COLO668 (cell line): ENCODE measurements at regions not wholly inside any gene's neighbourhood (a gene's known extent, or its start where the extent isn't known, plus 50 kb on each side); places are given as distances from the start of the nearest gene placed in this dataset.
"Not testable (repeated sequence)": the region's sequence is repeated elsewhere in the genome, so short reads cannot be mapped to it uniquely, and the experiment has no call there.

Experiments used
- DNase-seq: peaks from one replicate; lab custom pipeline; 2025; ENCODE audit not compliant: unreplicated experiment; lab: John Stamatoyannopoulos, UW

GRCh38 chr7:155377071-155377837, 79.6 kb downstream of the INSIG1 start:
- DNase-seq, result no peak

- DNase-seq, result peak; percentile 7
Measured at GRCh38 chr7:155377838-155378579, 79.9 kb upstream of the EN2 start.

- no peak for DNase-seq
Measured at GRCh38 chr7:155378580-155378934, 79.4 kb upstream of the EN2 start.

DNA sequence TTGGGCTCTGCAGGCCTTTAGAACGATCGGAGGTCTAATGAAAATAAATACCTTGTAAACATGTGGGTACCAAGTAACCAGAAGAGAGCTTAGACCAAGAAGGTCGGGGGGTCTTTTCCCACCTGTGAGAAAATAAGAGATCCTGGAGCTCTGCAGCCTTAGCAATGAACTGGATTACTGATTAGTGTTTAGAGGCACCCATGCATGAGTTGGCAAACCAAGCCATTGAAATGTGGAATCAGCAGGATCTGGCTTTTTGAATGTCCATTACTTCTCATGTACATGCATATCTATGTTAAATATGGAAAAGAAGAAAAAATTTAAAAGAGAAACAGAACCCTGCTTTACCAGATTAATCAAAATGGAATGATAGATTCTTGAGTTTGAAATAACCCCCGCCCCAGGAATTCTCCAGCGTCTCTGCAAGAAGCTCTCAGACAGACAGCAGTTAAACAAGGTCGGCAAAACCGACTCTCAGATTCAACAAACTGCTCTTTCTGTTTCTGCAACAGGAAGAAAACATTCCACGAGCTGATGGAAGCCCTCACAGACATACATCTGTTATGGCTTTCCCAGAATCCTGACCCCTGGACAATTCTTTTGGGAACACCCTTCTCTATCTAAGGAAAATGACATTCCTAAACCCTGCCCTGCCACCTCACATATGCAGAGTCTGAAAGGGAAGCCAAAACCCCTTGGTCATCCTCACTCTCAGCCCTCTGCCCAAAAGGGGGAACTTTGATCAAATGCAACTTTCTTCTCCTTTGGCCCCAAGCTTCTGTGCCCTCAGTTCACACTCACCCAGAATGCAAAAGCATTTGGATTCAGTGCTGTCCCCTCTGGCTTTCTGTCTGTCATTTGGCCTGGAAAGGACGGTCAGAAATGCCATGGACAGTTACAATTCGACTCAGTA, 78.7 kb upstream of the EN2 start:
- DNase-seq, result no peak

DNA sequence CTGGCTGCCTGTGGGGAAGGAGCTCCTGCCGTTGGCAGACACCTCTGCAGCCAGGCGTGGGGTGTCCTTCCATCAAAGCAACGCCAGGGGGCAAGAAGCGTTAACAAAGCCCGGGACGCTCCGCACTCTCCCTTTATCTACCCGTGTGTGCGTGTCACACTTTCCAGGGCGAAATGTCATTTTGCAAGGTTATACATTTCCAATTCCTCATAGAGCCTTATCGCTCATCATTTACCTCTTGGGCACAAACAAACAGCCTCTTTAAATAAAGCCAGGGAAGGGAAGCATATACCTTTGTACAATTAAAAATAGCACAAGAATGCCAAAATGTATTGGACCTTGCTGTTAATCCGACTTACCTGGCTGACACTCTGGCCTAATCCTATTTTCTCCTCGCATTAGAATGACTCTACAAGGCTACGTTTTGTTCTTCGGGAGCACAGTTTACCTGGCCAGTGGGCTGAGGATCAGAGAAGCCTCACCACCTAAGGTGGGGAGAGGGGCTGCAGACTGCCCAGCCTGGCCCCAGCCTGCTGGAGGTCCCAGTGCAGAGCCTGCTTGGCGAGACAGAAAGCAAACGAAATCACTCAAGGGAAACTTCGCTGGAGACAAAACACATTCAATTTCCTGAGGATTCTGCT, 77.6 kb upstream of the EN2 start:
- peak; percentile 62 for DNase-seq

- no peak for DNase-seq
Measured at GRCh38 chr7:155380976-155381851, 76.7 kb upstream of the EN2 start.

DNA sequence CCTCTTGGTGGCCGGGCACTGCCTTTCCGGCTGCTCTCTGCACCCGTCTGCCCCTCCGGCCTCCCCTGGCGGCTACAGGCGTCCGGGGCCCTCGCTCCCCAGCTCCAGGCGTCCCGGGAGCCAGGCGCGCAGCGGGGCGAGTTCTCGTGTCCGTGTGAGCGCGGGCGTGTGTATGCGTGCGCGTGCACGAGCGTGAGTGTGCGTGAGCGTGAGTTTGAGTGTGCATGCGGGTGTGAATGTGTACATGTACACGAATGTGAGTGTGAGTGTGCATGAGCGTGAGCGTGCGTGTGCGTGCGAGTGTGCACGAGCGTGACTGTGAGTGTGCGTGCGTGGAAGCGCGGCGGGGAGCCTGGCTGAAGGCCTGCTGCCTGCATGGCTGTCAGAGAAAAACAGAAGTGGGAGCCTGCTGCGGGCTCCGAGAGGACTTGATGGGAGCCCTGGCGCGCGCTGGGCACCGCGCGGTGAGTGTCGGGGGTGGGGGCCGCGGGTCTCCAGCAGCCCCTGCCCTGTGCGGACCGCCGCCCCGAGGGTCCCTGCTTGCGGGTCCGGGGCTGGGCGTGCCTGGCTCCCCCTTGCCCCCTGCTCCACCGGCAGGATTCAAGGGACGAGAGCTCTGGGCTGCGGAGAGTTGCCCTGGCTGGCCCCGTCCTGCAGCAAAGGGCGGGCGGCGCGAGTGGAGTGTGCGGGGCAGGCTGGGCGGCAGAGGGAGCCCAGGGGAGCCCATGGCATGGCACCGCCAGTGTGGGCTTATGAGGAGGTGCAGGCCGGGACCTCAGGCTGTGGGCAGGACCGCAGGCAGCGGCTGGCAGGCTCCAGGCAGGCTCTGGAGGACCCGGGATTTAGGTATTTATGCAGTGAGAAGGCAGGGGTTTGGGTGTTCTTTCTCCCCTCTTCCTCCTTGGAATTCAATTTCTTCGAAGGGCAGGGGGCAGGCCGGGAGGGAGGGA, 75.8 kb upstream of the EN2 start:
- no peak for DNase-seq

DNA sequence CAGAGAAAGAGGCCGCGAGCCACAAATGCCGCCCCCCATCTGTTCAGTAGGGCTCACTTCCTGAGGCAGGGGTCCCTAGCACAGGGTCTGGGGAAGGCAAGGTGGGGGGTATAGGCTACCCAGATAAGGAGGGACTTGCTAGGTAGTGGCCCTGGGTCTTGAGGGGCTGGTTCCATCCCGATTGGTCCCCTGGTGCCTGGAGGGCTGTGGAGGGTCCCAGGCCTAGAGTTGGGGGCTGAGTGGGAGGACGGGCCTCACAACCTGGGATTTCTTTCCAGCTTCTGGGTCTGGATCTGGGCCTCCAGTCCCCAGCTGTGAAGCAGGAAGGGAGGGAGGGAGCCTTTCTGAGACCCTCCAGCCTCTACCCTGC, 75.1 kb upstream of the EN2 start:
- no peak for DNase-seq

DNA sequence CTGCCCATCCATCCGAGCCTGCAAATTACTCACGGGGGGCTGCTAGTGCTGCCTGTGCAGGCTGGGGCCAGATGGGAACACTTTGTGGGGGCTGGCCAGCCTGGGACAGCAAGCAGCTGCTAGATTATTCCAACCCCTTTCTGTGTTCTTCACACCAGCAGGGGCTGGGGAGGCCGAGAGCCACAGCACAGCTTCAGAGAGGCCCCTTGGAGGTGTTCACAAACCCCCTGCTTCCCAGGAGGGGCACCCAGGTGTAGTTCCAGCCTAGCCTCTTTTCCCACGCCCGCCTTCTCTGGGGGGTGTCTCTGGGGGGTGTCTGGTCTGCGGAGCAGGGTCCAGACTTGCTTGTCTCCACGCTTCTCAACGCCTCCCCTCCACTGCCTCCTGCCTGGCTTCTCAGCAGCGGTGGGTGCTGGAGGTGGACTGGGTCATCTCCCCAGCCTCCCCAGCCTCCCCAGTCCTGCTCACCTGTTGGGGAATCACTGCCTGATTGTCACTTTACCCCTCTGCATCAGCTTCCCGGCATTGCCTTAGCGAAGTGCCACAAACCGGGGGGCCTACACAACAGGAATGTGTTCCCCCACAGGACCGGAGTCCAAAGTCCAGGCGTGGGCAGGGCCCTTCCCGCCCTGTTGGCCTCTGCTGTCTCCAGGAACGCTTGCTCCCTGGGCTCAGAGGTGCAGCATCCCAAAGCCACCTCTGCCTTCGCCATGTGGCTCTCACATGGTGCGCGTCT, 74.0 kb upstream of the EN2 start:
- DNase-seq, result no peak

GRCh38 chr7:155384751-155385150, 73.2 kb upstream of the EN2 start:
- DNase-seq, result no peak

- not testable (repeated sequence) for DNase-seq
Measured at GRCh38 chr7:155385182-155385581, 72.7 kb upstream of the EN2 start.

GRCh38 chr7:155386608-155387007, 71.3 kb upstream of the EN2 start:
- DNase-seq, result no peak

GRCh38 chr7:155387066-155387620, 70.8 kb upstream of the EN2 start:
- no peak for DNase-seq

GRCh38 chr7:155388561-155388960, 69.4 kb upstream of the EN2 start:
- DNase-seq, result no peak

- DNase-seq, result no peak
Measured at GRCh38 chr7:155391414-155391813, 66.5 kb upstream of the EN2 start.

GRCh38 chr7:155392726-155393570, 65.0 kb upstream of the EN2 start:
- DNase-seq, result no peak

DNA sequence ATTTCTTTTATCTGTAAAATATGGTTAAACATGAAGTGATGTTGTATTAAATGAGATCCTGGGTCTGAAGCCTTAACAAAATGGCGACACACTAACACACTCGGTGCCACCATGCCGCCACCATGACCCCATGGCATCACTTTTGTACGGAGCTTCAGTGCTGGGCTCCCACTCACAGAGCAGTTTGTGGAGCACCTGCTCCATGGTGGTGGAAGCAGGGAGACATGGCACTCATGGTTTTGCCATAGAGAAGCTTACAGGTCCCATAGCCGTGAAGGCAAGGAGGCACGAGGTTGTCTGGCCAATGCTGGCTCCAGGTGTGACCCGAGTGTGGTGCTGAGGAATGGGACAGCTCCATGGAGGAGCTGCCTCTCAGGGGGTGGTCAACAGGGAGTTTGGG, 63.5 kb upstream of the EN2 start:
- no peak for DNase-seq
